ENCODE measurements at regions not wholly inside any gene's neighbourhood (a gene's known extent, or its start where the extent isn't known, plus 50 kb on each side); places are given as distances from the start of the nearest gene placed in this dataset.
"Not testable (repeated sequence)": the region's sequence is repeated elsewhere in the genome, so short reads cannot be mapped to it uniquely, and the experiment has no call there.

DNA sequence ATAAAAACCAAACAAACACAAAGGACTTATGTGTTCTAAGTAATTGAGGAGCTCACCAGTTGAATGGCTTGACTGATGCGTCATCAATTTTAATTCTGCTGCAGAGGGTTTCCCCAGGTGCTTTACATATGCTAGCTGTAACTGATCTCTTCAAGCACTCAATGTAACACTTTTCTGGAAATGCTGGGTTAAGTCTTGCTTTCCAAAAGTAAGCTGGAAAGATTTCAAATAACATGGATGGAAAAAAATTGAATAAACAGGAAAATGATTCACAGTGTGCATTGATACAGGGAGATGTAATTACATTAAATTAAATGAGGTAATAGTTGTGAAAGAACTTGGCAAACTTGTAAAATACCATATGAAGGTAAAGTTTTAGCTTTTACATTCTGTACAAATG lies 186.7 kb upstream of the WDFY3 start:
- DNase-seq (ENCODE audit: low spot score) (no peak), ATAC-seq (no peak)

DNA sequence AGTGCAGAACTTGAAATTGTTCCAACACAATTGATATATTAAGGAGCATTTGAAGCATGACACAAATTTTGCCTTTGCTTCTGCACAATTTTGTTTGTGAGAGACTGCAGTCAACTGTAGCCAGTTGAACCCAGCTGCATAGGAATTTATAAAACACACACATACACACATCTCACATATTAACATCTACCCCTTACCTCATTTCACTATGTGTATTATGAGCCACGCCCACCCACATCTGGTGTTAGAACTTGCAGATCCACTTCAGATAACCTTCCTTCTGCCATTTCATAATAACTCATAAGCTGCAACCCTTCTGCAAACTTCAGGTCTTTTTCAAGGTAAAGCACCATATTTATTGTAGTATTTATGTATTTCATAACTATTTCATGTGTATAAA lies 188.1 kb upstream of the WDFY3 start:
- ATAC-seq (no peak), DNase-seq (ENCODE audit: low spot score) (no peak)

DNA sequence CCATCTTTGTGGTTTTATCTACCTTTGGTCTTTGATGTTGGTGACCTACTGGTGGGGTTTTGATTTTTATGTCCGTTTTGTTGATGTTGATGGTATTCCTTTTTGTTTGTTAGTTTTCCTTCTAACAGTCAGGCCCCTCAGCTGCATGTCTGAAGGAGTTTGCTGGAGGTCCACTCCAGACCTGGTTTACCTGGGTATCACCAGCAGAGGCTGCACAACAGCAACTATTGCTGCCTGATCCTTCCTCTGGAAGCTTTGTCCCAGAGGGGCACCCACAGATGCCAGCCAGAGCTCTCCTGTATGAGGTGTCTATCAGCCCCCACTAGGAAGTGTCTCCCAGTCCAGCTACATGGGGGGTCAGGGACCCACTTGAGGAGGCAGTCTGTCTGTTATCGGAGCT lies 199.3 kb upstream of the WDFY3 start:
- ATAC-seq (no peak), DNase-seq (ENCODE audit: low spot score) (no peak)

DNA sequence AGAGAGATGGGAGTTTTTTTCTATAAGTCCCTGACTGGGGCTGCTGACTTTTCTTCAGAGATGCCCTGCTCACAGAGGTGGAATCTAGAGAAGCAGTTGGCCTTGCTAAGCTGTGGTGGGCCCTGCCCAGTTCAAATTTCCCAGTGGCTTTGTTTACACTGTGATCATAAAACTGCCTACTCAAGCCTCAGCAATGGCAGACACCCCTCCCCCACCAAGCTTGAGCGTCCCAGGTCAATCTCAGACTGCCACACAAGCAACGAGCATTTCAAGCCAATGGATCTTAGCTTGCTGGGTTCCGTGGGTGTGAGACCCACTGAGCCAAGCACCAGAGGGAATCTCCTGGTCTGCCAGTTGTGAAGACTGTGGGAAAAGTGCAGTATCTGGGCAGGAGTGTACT lies 199.8 kb upstream of the WDFY3 start:
- ATAC-seq: no peak

DNA sequence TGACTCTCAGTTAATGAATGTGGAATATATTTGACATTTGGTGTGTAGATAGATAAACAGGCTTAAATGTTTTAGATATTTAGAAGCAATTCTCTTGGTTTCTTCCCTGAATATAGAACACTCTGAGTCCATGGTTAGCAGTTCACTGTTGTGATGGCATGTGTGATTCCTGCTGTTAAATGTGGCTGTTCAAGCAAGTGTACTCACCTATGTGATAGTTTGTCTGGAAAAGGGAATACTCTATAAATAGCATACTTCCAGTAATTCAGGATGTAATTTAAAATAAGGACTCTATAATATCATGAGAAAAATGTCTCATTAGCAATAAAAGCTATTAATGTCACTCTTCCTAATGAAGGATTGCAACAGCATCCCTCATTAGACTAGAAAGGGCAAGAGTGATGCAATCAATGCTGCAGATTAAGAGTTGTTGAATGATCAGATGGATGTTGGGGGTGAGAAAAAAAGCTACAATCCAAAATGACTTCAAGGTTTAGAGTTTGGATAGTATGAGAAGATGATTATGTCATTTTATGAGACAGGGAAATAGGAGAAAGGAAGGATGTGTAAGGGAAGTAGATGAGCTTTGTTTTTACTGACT lies 201.8 kb upstream of the WDFY3 start:
- DNase-seq (ENCODE audit: low spot score) (no peak), ATAC-seq (no peak)

More for the DNA sequence above, 199.8 kb upstream of the WDFY3 start:
- no peak for DNase-seq (ENCODE audit: low spot score)

DNA sequence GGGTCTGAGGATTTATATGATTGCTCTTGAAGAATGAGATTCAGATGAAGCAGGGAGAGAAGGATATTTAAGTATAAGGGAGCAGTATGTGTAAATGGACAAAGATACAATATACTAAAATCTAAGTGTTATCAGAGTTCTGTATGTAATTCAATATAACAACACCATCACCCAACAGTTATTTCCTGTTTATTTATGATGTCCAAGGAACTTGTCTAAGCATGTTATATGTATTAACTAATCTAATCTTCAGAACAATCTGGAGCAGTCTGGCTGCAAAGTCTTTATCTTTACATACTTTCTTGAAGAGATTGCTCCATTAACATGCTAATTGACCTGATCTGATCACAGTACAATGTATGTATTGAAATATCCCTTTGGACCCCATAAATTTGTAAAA lies 203.8 kb upstream of the WDFY3 start:
- DNase-seq (ENCODE audit: low spot score) (no peak), ATAC-seq (no peak)

DNA sequence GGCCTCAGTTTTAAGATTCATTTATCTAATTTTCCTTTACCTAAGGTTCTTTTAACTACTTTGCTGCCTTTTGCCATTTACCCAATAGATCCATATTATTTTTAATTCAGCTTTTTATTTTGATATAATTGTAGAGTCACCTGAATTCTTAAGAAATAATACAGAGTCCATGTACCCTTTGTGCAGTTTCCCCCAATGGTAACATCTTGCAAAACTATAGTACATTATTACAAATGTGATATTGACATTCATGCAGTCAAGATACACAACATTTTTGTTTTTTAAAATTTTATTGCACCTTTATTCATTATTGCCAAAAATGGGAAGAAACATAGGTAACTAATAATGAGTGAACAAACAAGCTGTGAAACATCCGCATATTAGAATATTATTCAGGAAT lies 208.7 kb upstream of the WDFY3 start:
- ATAC-seq (no peak), DNase-seq (ENCODE audit: low spot score) (no peak)

DNA sequence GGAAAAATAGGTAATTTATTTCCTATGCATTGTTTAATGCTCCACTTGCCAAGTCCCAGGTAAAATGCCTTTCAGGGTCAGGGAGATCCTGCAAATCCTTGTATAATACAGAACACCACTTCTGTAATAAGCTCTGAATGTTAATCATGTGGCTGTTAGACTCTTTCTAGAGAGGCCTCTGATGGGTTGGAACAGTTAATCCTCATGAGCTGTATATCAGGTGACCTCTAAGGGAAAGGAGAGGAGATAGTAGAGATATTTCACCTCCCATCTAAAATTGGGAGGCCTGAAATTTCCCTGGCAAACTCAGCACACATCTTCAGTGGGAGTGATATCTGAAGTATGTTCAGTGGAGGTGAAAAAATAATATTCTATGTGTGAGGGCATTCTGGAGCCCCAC lies 210.6 kb upstream of the WDFY3 start:
- DNase-seq (ENCODE audit: low spot score) (no peak), ATAC-seq (no peak)

DNA sequence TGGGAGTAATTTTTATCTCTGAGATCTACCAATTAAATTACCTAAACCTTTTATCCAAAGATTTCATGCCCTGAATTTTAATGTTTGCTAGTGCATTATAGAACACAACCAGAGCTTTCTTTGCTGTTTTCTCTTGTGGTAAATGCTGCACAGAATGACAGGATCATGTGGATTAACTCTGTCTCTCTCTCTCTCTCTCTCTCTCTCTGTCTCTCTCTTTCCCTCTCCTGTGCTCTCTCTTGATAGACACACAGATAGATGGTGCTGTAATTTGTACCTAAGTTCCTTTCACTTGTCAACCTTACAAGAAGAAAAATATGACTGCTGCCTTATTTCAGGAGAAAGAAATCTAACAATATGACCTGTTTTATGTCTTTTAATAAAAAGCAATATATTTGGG lies 211.2 kb upstream of the WDFY3 start:
- DNase-seq (ENCODE audit: low spot score): no peak
- no peak for ATAC-seq

DNA sequence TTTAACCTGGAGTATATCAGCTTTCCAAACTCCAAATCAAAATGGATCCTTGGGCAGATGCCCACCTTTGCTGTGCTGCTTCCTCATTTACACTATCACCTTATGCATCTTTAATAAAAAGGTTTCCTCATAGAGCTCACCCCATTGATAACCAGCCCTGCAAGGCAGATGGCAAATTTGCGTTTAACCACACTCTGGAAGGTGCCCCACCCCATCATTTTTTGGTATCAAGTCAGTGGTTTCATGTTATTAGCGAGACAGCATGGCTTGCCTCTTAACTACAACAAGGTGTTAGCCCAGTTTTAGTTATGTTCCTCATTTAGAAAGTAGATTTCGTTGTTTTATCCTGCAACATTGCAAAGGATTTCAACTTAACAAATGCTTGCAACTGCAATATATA lies 214.0 kb upstream of the WDFY3 start:
- ATAC-seq (no peak), DNase-seq (ENCODE audit: low spot score) (no peak)

DNA sequence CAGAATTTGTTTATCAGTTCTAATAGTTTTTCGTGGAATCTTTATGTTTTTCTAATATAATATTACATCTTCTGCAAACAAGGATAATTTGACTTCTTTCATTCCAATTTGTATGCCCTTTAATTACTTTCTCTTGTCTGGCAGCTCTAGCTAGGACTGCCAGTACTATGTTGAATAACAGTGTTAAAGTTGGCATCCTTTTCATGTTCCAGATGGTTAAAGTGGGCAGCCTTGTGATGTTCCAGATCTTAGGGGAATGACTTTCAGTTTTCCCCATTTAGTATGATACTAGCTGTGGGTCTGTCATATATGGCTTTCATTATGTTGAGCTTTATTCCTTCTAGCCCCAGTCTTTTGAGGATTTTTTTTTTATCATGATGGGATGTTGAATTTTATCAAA lies 220.6 kb upstream of the WDFY3 start:
- no peak for ATAC-seq
- DNase-seq (ENCODE audit: low spot score): no peak

DNA sequence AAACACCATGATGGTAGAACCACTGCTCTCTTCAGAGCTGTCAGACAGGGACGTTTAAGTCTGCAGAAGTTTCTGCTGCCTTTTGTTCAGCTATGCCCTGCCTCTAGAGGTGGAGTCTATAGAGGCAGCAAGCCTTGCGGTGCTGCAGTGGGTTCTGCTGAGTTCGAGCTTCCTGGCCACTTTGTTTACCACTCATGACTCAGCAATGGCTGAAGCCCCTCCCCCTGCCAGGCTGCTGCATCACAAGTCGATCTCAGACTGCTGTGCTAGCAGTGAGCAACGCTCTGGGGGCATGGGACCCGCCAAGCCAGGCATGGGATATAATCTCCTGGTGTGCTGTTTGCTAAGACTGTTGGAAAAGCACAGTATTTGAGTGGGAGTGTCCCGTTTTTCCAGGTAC lies 229.5 kb upstream of the WDFY3 start:
- not testable (repeated sequence) for ATAC-seq; DNase-seq (ENCODE audit: low spot score)

DNA sequence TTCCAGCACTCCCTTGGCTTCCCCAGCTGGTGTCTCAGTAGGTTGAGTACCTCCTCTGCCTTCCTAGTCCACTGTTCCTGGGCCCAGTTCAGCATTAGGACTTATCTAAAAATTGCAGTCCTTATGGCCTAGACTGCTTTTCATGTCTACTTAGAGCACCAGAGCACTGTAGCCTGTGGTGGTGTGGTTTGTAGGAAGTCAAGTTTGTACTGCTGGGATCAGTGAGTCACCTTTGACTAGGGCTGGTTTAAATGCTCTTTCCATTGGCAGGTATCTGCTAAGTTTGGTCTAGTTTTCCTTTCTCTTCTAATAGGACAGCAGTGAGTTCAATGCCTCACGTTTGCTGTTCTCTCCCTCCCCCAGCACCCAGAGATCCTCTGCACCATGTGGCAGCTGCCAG lies 233.6 kb upstream of the WDFY3 start:
- ATAC-seq (no peak), DNase-seq (ENCODE audit: low spot score) (no peak)

DNA sequence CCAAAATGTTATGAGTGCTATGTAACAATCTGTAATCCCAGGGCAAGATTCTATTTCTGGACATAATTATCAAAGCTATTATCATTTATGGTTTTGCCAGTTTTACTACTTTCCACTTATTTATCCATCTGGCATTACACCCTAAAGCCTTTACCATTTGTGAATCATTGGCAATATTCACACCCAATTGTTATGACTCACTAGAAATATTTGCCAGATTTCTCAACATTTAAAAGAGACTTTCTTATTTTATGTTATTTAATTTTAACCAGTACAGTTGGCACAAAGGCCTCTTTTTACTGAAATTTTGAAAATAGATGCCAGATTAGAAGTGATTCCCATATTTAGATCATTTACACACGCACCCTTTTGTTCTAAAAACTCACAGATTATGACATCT lies 242.7 kb upstream of the WDFY3 start:
- ATAC-seq: no peak
- DNase-seq (ENCODE audit: low spot score): no peak

DNA sequence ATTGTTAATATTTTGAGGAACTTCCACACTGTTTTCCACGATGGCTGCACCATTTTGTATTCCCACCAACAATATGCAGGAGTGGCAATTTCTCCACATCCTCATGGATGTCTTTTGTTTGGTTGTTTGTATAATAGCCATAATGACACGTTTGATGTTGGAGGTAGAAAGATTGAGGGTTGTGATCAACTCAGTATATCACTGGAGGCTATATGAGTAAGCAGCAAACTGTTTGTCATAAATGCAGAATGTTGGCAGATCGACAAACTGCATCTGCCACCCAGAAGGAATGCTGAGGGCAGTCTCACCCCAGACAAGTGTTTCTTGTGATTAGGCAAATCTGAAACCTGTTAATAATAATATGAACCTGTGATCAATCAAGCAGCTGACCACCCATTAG lies 243.9 kb upstream of the WDFY3 start:
- DNase-seq (ENCODE audit: low spot score) (no peak), ATAC-seq (no peak)

DNA sequence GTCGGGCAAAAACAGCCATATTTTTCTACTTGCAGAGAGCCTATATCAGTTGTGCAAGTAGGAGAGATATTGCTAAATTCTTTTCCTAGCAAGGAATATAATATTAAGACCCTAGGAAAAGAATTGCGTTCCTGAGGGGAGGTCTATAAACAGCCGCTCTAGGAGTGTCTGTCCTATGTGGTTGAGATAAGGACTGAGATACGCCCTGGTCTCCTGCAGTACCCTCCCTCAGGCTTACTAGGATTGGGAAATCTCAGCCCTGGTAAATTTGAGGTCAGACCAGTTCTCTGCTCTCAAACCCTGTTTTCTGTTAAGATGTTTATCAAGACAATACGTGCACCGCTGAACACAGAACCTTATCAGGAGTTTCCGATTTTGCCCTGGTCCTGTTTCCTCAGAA lies 250.1 kb upstream of the WDFY3 start:
- not testable (repeated sequence) for DNase-seq (ENCODE audit: low spot score); ATAC-seq

DNA sequence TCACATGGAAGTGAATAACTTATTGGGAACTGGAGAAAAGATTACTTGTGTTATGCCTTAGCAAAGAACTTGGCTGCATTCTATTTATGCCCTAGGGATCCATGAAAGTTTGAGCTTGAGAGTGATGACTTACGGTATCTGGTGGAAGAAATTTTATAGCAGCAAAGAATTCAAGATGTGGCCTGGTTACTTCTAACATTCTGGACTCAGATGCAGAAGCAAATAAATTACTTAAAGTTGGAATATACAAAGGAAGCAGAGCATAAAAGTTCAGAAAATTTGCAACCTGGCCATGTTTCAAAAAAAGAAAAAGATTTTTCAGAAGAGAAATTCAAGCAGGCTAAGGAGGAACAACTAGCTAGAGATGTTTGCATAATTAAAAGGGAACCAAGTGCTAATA lies 252.3 kb upstream of the WDFY3 start:
- DNase-seq (ENCODE audit: low spot score) (no peak), ATAC-seq (no peak)

DNA sequence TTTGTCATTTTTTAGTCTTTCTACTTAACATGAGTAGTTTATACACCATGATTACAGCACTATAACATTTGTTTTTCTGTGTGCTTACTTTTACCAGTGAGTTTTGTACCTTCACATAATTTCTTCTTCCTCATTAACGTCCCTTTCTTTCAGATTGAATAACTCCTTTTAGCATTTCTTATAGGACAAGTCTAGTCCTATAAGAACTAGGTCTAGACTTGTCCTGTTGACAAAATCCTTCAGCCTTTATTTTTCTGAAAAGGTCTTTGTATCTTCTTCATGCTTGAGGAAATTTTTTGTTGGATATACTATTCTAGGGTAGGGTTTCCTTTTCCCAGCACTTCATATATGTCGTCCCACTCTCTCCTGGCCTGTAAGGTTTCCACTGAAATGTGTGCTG lies 253.3 kb upstream of the ARHGAP24 start:
- ATAC-seq (no peak), DNase-seq (ENCODE audit: low spot score) (no peak)

DNA sequence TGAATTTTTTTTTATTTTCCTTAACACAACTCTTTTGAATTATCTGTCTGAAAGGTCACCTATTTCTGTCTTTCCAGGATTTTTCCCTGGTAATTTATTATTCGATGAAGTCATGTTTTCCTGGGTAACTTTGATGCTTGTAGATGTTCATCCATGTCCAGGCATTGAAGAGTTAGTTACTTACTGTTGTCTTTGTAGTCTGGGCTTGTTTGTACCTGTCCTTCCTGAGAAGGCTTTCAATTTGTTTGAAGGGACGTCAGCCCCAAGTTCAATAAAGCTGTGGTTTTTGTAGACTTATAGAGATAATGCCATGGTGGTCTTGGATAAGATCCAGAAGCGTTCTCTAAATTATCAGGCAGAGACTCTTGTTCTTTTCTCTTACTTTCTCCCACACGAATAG lies 252.4 kb upstream of the ARHGAP24 start:
- no peak for DNase-seq (ENCODE audit: low spot score)
- ATAC-seq: no peak

DNA sequence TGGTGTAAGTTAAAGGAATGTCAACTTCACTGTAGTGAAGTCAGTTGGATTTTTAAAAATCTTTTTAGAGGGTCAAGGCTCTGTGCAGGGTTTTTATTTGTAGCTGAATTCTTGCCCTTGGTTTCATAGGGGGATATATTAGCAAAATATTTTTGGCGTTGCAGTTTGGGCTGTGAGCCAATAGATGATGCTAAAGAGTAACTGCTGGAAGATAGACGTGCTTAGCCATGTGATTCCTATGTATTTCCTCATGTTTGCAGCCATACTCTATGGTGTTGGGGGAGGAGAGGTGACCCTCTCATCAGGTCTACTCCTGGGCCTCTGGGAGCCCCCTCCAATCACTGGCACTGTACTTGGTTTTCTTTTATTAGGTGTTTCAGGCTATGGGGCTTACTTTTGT lies 246.7 kb upstream of the ARHGAP24 start:
- DNase-seq (ENCODE audit: low spot score) (no peak), ATAC-seq (no peak)

DNA sequence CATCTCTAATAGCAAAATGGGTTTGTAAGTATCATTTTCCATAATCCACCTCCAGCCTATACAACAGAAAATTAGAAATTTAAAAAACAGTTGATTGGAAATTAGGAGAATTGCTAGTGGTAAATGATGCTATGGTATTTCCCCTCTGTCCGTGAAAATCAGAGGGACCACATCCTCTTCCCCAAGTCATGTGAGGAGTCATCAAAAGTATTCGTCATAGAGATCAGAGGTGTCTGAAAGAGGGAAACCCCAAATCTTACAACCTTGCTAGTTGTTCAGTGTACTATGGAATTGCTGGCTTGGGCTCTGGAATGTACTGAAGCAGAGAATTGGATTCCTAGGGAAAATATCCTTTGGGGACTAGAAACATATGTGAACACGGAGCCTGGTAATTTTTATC lies 241.4 kb upstream of the ARHGAP24 start:
- no peak for ATAC-seq
- no peak for DNase-seq (ENCODE audit: low spot score)

DNA sequence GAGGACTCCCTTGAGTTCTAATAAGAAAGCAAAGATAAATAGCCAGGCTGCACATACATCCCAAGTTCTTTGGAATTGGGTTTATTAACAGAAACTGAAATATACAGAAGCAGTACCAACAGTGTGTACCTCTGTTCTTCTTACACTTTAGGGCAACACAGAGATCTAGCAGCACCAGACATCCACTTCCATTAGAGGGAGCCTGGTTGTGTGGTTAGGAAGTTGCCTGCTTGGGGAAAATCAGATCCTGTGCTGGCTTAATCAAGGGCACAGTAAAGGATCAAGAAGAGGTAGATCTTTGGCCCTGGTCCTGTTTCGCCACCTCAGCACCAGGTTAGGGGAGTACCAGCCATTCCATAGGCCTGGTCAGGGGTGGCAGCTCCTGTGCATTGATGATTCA lies 231.1 kb upstream of the ARHGAP24 start:
- no peak for ATAC-seq
- DNase-seq (ENCODE audit: low spot score): no peak

DNA sequence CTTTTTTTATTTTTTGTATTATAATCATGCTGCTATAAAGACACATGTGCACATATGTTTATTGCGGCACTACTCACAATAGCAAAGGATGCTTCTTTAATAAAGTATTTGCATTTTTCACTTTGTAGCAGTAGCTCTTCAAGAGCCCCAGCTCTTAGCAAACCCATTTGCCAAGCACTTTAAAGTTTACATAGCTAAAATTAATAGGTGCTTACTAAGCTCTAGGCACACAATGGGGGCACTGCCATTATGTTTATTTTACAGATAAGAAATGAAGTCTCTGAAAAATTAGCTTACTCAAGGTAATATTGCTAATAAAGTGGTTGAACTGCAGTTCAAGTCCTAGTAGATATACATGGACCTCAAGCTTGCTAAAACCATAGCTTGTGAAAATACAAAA lies 230.3 kb upstream of the ARHGAP24 start:
- ATAC-seq: no peak
- DNase-seq (ENCODE audit: low spot score): no peak

DNA sequence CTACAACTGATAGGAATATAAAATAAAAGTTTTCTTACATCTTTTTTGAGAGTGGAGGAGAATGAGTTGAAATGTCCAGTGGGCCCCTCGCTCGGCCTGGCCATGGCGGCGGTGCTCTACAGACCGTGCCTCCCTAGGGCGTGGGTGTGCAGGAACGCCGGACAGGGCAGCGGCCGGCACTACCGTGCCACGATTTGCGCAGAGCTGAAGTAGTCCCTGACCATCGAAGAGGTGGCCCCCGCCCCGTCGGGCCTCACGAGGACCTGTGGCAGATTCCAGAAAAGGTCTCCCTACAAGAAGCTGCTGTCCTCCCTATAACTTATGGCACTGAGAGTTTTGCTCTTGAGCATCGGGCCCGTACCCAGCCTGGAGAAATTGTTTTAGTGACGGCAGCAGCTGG lies 228.9 kb upstream of the ARHGAP24 start:
- DNase-seq (ENCODE audit: low spot score) (no peak), ATAC-seq (no peak)

All from left lobe of liver (tissue), 2 donors.